Retinal pigment epithelial cell (primary cell): ENCODE measurements at regions not wholly inside any gene's neighbourhood (a gene's known extent, or its start where the extent isn't known, plus 50 kb on each side); places are given as distances from the start of the nearest gene placed in this dataset.
"Not testable (repeated sequence)": the region's sequence is repeated elsewhere in the genome, so short reads cannot be mapped to it uniquely, and the experiment has no call there.

Source experiments
- DNase-seq: peaks from one replicate; pipeline ENCODE4 v3.0.0-alpha.2; 2010; ENCODE audit warnings: low read depth
- H3K4me3 ChIP-seq: 2 replicates; pipeline ENCODE4 v1.5.1; 2011; ENCODE audit warnings: mild to moderate bottlenecking, low read length, control low read depth, moderate library complexity
- CTCF ChIP-seq: conservative IDR thresholded peaks from 2 replicates; pipeline ENCODE4 v1.5.1; 2011; ENCODE audit warnings: low read depth, low read length, control low read depth, inconsistent platforms

GRCh38 chr3:20930034-20930433 lies 744.0 kb upstream of the SGO1 start:
- DNase-seq, result no peak
- no peak overlapping the region for H3K4me3 ChIP-seq
- TF ChIP-seq CTCF, result peak; percentile 54

GRCh38 chr3:20924646-20925385 lies 738.8 kb upstream of the SGO1 start:
- DNase-seq, result no peak
- no peak for TF ChIP-seq CTCF
- no peak overlapping the region for H3K4me3 ChIP-seq

- not testable (repeated sequence) for H3K4me3 ChIP-seq, DNase-seq
Observed at GRCh38 chr3:20921112-20921511, 735.1 kb upstream of the SGO1 start.

- no peak overlapping the region for H3K4me3 ChIP-seq
- no peak for DNase-seq
- no peak for TF ChIP-seq CTCF
Observed at GRCh38 chr3:20916951-20917606, 731.1 kb upstream of the SGO1 start.

- H3K4me3 ChIP-seq, result no peak overlapping the region
- DNase-seq, result no peak
- TF ChIP-seq CTCF, result no peak
Observed at GRCh38 chr3:20914310-20914709, 728.3 kb upstream of the SGO1 start.

GRCh38 chr3:20912406-20912805 lies 726.4 kb upstream of the SGO1 start:
- no peak for DNase-seq
- no peak for TF ChIP-seq CTCF
- H3K4me3 ChIP-seq, result no peak overlapping the region

GRCh38 chr3:20909511-20909910 lies 723.5 kb upstream of the SGO1 start:
- no peak overlapping the region for H3K4me3 ChIP-seq
- TF ChIP-seq CTCF, result no peak
- DNase-seq, result no peak
